H1 (cell line): ENCODE measurements at regions not wholly inside any gene's neighbourhood (a gene's known extent, or its start where the extent isn't known, plus 50 kb on each side); places are given as distances from the start of the nearest gene placed in this dataset.

Experiments used
- CTCF ChIA-PET: fragments of 300-600 bp; sonication (Branson Sonifier 250); formaldehyde crosslinking; loops from one replicate; lab custom pipeline; 2021; ENCODE audit not compliant: partially characterized antibody; lab: Charles Lee
- POLR2A ChIA-PET: fragments of 300-600 bp; sonication (Branson Sonifier 250); formaldehyde crosslinking; loops from one replicate; lab custom pipeline; 2021; ENCODE audit warnings: inconsistent platforms; ENCODE audit not compliant: partially characterized antibody; lab: Charles Lee
- DNase-seq, 2 experiments: peaks; one replicate each; pipeline versions ENCODE4 v3.0.0 to v3.0.0-alpha.2; 2010 to 2022; ENCODE audit warnings: low spot score in 2 of 2, low read depth in 1 of 2, mixed read lengths in 1 of 2
- FAIRE-seq: peaks from 2 replicates; lab custom pipeline; 2011; peaks lifted over from hg19 to GRCh38; lab: Jason Lieb, UNC
- H2AFZ ChIP-seq: 2 replicates; pipeline ENCODE4 v1.8.1; 2012; ENCODE audit warnings: low read length, inconsistent platforms
- H2AK5ac ChIP-seq: 2 replicates; pipeline ENCODE4 v1.6.1; 2013; ENCODE audit warnings: low read depth, low read length
- H2BK120ac ChIP-seq: replicated peaks from 2 replicates; pipeline ENCODE3; 2013; ENCODE audit warnings: low read depth, low read length, inconsistent platforms
- H2BK12ac ChIP-seq: 2 replicates; pipeline ENCODE4 v1.6.1; 2013; ENCODE audit warnings: low read depth, low read length
- H2BK15ac ChIP-seq: 2 replicates; pipeline ENCODE4 v1.6.1; 2013; ENCODE audit warnings: low read length
- H2BK20ac ChIP-seq: 2 replicates; pipeline ENCODE4 v1.6.1; 2013; ENCODE audit warnings: low read length
- H2BK5ac ChIP-seq: 2 replicates; pipeline ENCODE4 v1.6.1; 2013; ENCODE audit warnings: low read depth, low read length
- H3K14ac ChIP-seq: 2 replicates; pipeline ENCODE4 v1.6.1; 2013; ENCODE audit warnings: inconsistent platforms; ENCODE audit not compliant: insufficient read length
- H3K18ac ChIP-seq: 2 replicates; pipeline ENCODE4 v1.6.1; 2013; ENCODE audit warnings: low read length; ENCODE audit errors: extremely low read depth
- H3K23ac ChIP-seq: 2 replicates; pipeline ENCODE4 v1.6.1; 2013; ENCODE audit warnings: inconsistent platforms; ENCODE audit not compliant: insufficient read length
- H3K23me2 ChIP-seq: 2 replicates; pipeline ENCODE4 v1.6.1; 2013; ENCODE audit warnings: low read depth, low read length
- H3K27ac ChIP-seq: 2 replicates; pipeline ENCODE4 v1.6.1; 2011; ENCODE audit warnings: low read depth, low read length, inconsistent platforms
- H3K27me3 ChIP-seq, 4 experiments: replicated peaks in 1 of 4; 1 replicate in 1 of 4; 2 replicates in 3 of 4; pipeline versions ENCODE4 v1.6.1 to v1.8.1; 2011 to 2013; ENCODE audit warnings: low read length in 3 of 4, mild to moderate bottlenecking in 3 of 4, inconsistent platforms in 2 of 4, mixed read lengths in 2 of 4, moderate library complexity in 1 of 4; ENCODE audit not compliant: control insufficient read depth in 3 of 4, insufficient read depth in 3 of 4; ENCODE audit errors: extremely low read depth in 1 of 4
- H3K36me3 ChIP-seq, 4 experiments: 2 replicates each; pipeline versions ENCODE4 v1.6.1 to v1.8.1; 2011 to 2013; ENCODE audit warnings: mild to moderate bottlenecking in 4 of 4, low read length in 3 of 4, moderate library complexity in 2 of 4, control low read depth in 1 of 4, inconsistent platforms in 1 of 4; ENCODE audit not compliant: insufficient read depth in 4 of 4, control insufficient read depth in 2 of 4
- H3K4ac ChIP-seq: replicated peaks from 2 replicates; pipeline ENCODE3; 2013; ENCODE audit warnings: low read length, low read depth, mixed read lengths, inconsistent platforms; ENCODE audit not compliant: insufficient read length
- H3K4me1 ChIP-seq, 4 experiments: replicated peaks in 1 of 4; 1 replicate in 1 of 4; 2 replicates in 3 of 4; pipeline versions ENCODE4 v1.6.1 to v1.8.1; 2011 to 2013; ENCODE audit warnings: low read length in 3 of 4, inconsistent platforms in 2 of 4, mixed read lengths in 1 of 4; ENCODE audit not compliant: insufficient read depth in 4 of 4, control insufficient read depth in 3 of 4
- H3K4me2 ChIP-seq, 2 experiments: 2 replicates each; pipeline versions ENCODE4 v1.6.1 to v1.8.1; 2011 to 2013; ENCODE audit warnings: low read depth in 2 of 2, low read length in 2 of 2, control low read depth in 1 of 2, inconsistent platforms in 1 of 2, mild to moderate bottlenecking in 1 of 2; ENCODE audit not compliant: insufficient read depth in 1 of 2
- H3K4me3 ChIP-seq, 4 experiments: fragments of 200-600, 300-600 bp in 1 of 4; sonication (generic), shearing (Covaris generic), sonication (Bioruptor Twin) in 1 of 4; 2 replicates each; pipeline versions ENCODE4 v1.5.1 to v1.8.1; 2011 to 2016; ENCODE audit warnings: low read length in 4 of 4, low read depth in 3 of 4, control low read depth in 2 of 4, inconsistent platforms in 2 of 4, mild to moderate bottlenecking in 2 of 4, mixed read lengths in 1 of 4, moderate library complexity in 1 of 4; ENCODE audit not compliant: insufficient read depth in 2 of 4; ENCODE audit errors: extremely low read depth in 1 of 4
- H3K56ac ChIP-seq: replicated peaks from 2 replicates; pipeline ENCODE3; 2013; ENCODE audit warnings: low read depth, mild to moderate bottlenecking, mixed read lengths, low read length, inconsistent platforms; ENCODE audit not compliant: insufficient read length
- H3K79me1 ChIP-seq: 2 replicates; pipeline ENCODE4 v1.6.1; 2013; ENCODE audit warnings: low read depth, low read length, control low read depth
- H3K79me2 ChIP-seq, 2 experiments: 2 replicates each; pipeline versions ENCODE4 v1.6.1 to v1.8.1; 2012 to 2013; ENCODE audit warnings: low read length in 2 of 2, mild to moderate bottlenecking in 2 of 2, inconsistent platforms in 1 of 2; ENCODE audit not compliant: insufficient read depth in 2 of 2, control insufficient read depth in 1 of 2
- H3K9ac ChIP-seq, 4 experiments: replicated peaks in 1 of 4; 1 replicate in 1 of 4; 2 replicates in 3 of 4; pipeline versions ENCODE4 v1.6.1 to v1.8.1; 2011 to 2013; ENCODE audit warnings: low read depth in 3 of 4, low read length in 3 of 4, control low read depth in 2 of 4, mild to moderate bottlenecking in 2 of 4, moderate library complexity in 2 of 4, inconsistent platforms in 1 of 4; ENCODE audit errors: extremely low read depth in 1 of 4
- H3K9me3 ChIP-seq, 2 experiments: 2 replicates each; pipeline versions ENCODE4 v1.6.1 to v1.8.1; 2012 to 2013; ENCODE audit warnings: mild to moderate bottlenecking in 2 of 2, moderate library complexity in 2 of 2, control low read depth in 1 of 2, inconsistent platforms in 1 of 2, low read depth in 1 of 2, low read length in 1 of 2, mixed read lengths in 1 of 2; ENCODE audit not compliant: insufficient read depth in 2 of 2
- H4K20me1 ChIP-seq, 2 experiments: replicated peaks in 1 of 2; 2 replicates each; pipeline versions ENCODE3 to v1.8.1; 2011 to 2013; ENCODE audit warnings: inconsistent platforms in 2 of 2, low read length in 2 of 2, mild to moderate bottlenecking in 1 of 2; ENCODE audit not compliant: insufficient read depth in 2 of 2, control insufficient read depth in 1 of 2
- H4K5ac ChIP-seq: 2 replicates; pipeline ENCODE4 v1.6.1; 2013; ENCODE audit warnings: low read length, low read depth, mixed read lengths, inconsistent platforms; ENCODE audit not compliant: insufficient read length
- H4K8ac ChIP-seq: 2 replicates; pipeline ENCODE4 v1.8.0; 2013; ENCODE audit warnings: mild to moderate bottlenecking, moderate library complexity, low read length, inconsistent platforms; ENCODE audit not compliant: insufficient read depth; ENCODE audit errors: extremely low read depth
- H4K91ac ChIP-seq: replicated peaks from 2 replicates; pipeline ENCODE3; 2013; ENCODE audit warnings: low read length, mixed read lengths, inconsistent platforms; ENCODE audit not compliant: insufficient read length
- BACH1 ChIP-seq: IDR thresholded peaks from 2 replicates; pipeline ENCODE4 v1.6.1; 2012; ENCODE audit warnings: low read length, improper control_type of control experiment
- BRCA1 ChIP-seq: IDR thresholded peaks from 2 replicates; pipeline ENCODE4 v1.6.1; 2012; ENCODE audit warnings: low read depth, low read length, improper control_type of control experiment
- CHD1 ChIP-seq: IDR thresholded peaks from 2 replicates; pipeline ENCODE4 v1.6.1; 2012; ENCODE audit warnings: low read depth, low read length, improper control_type of control experiment
- CTBP2 ChIP-seq: IDR thresholded peaks from 2 replicates; pipeline ENCODE4 v1.7.0; 2011; ENCODE audit warnings: borderline replicate concordance, mild to moderate bottlenecking, moderate library complexity, mixed read lengths, low read length; ENCODE audit not compliant: insufficient read depth, insufficient read length
- FOSL1 ChIP-seq: IDR thresholded peaks from 2 replicates; pipeline ENCODE4 v1.6.1; 2011; ENCODE audit warnings: mild to moderate bottlenecking, low read depth, low read length, moderate library complexity; ENCODE audit not compliant: insufficient read depth
- GTF2F1 ChIP-seq: IDR thresholded peaks from 2 replicates; pipeline ENCODE4 v1.6.1; 2012; ENCODE audit warnings: low read depth, low read length, improper control_type of control experiment, borderline replicate concordance
- HDAC2 ChIP-seq, 2 experiments: fragments of 300-600 bp in 1 of 2; sonication (generic) in 1 of 2; IDR thresholded peaks; 2 replicates each; pipeline ENCODE4 v1.6.1; 2011 to 2012; ENCODE audit warnings: low read depth in 2 of 2, low read length in 2 of 2, mild to moderate bottlenecking in 2 of 2, moderate library complexity in 2 of 2, borderline replicate concordance in 1 of 2, inconsistent platforms in 1 of 2
- HDAC6 ChIP-seq: IDR thresholded peaks from one replicate; pipeline ENCODE4 v1.7.1; 2012; ENCODE audit warnings: low read depth, mild to moderate bottlenecking, inconsistent platforms, low read length, moderate library complexity
- NANOG ChIP-seq: IDR thresholded peaks from 2 replicates; pipeline ENCODE4 v1.6.1; 2011; ENCODE audit warnings: low read length, low read depth, mild to moderate bottlenecking, inconsistent platforms; ENCODE audit not compliant: insufficient read depth, poor library complexity, severe bottlenecking
- SIX5 ChIP-seq: IDR thresholded peaks from 2 replicates; pipeline ENCODE4 v1.6.1; 2011; ENCODE audit warnings: mild to moderate bottlenecking, low read depth, low read length
- SRF ChIP-seq: IDR thresholded peaks from 2 replicates; pipeline ENCODE4 v1.6.1; 2011; ENCODE audit warnings: mild to moderate bottlenecking, low read depth, low read length, moderate library complexity
- ZNF274 ChIP-seq: IDR thresholded peaks from 2 replicates; pipeline ENCODE4 v1.7.0; 2012; ENCODE audit warnings: low read length, borderline replicate concordance; ENCODE audit errors: extremely low read depth
- whole genome bisulfite sequencing, 2 experiments: shearing (Covaris generic) in 1 of 2; methylation state at CpG; one replicate each; pipeline versions ENCODE4 v1.1.6 to v1.1.7; 2013 to 2015; ENCODE audit warnings: low lambda C conversion rate in 2 of 2, mixed read lengths in 2 of 2, inconsistent platforms in 1 of 2, low coverage in 1 of 2, missing lambda C conversion rate in 1 of 2; ENCODE audit not compliant: insufficient replicate concordance in 2 of 2, insufficient coverage in 1 of 2, insufficient read length in 1 of 2; ENCODE audit errors: extremely low coverage in 1 of 2, missing lambda C conversion rate in 1 of 2; 5-methylcytosine and 5-hydroxymethylcytosine counted together
- TF ChIP-seq, protein P1 (sequence below): IDR thresholded peaks from 2 replicates; pipeline ENCODE4 v1.6.1; 2011; ENCODE audit warnings: low read depth, mild to moderate bottlenecking, low read length; ENCODE audit not compliant: insufficient read depth

DNA sequence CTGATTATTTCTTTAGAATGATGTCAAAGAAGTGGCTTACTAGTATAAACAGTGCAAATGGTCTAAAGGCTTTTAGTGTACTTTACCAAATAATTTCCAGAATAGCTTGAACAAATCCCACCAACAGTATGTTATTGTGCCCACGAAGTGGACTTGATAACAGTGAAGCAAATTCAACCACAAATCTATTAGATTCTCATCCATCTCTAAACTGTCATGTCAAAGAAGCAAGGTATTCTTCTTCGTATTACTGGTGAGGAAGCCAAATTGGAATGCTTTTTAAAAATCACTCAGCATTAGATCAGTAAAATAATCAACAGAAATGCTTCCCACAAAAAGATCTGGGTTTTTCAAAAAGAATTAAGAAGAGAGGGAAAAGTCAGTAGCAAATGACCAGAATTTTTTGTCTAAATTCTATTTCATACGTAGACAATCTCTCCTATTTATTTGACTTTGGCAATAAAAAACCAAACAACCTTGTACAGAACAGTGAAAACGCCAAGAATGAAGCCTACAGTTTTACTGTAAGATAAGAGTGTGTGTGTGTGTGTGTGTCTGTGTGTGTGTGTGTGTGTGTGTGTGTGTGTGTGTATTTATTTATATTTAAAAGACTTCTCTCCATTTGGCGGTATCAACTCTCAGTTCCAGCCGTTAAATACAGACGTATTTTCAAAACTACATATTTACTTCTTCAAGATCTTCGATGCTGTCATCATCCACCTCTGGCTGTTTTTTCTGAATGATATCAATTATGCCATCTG is 114.6 kb downstream of the CYB561 start:
- Histone ChIP-seq H3K9me3 (no peaks in the 10 kb centered on the region), H3K4ac (no peak overlapping the region), H3K56ac (no peak overlapping the region), H3K9ac (no peak overlapping the region), H3K27me3 (no peaks in the 10 kb centered on the region), H3K14ac (no peak overlapping the region), H2AFZ (no peak overlapping the region), H2BK15ac (no peak overlapping the region), H2BK20ac (no peak overlapping the region), H3K36me3 (no peaks in the 10 kb centered on the region), H4K5ac (no peak overlapping the region), H3K4me3 (no peak overlapping the region), H3K79me2 (no peaks in the 10 kb centered on the region), H3K4me1 (no peaks in the 10 kb centered on the region), H2BK5ac (no peak overlapping the region), H2BK120ac (no peak overlapping the region), H3K23me2 (no peaks in the 10 kb centered on the region; the same call in 1 of the 2 replicates), H3K4me2 (no peak overlapping the region), H2AK5ac (no peak overlapping the region), H4K8ac (no peak overlapping the region), H3K79me1 (no peaks in the 10 kb centered on the region), H3K18ac (no peak overlapping the region), H4K91ac (no peak overlapping the region), H2BK12ac (no peak overlapping the region), H3K23ac (no peak overlapping the region), H4K20me1 (no peaks in the 10 kb centered on the region), H3K27ac (no peak overlapping the region)
- 85% methylated on average over 8 of the region's 8 CpGs; no CpG with 5 or more reads in 1 of the 2 experiments for WGBS, 2 experiments
- DNase-seq = no peak
- FAIRE-seq = no peak
- ChIA-PET POLR2A (interaction anchor here (0.5 kb wide), 1 partner anchor 32 kb away, joined by 3 read pairs; no protein-coding TSS in a partner anchor), CTCF (no interaction called here)
- no peak for TF ChIP-seq CHD1
- no peak for TF ChIP-seq BACH1
- TF ChIP-seq BRCA1 = no peak
- TF ChIP-seq SRF = no peak
- no peak for TF ChIP-seq NANOG
- TF ChIP-seq GTF2F1 = no peak
- no peak for TF ChIP-seq ZNF274
- TF ChIP-seq HDAC2 (IDR thresholded peaks at IDR 0.05; ENCODE audit: borderline replicate concordance in 1 of 2, low read depth in 2 of 2, low read length in 2 of 2) = no peak
- TF ChIP-seq, protein P1, sequence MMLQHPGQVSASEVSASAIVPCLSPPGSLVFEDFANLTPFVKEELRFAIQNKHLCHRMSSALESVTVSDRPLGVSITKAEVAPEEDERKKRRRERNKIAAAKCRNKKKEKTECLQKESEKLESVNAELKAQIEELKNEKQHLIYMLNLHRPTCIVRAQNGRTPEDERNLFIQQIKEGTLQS = no peak
- TF ChIP-seq FOSL1 = no peak
- TF ChIP-seq CTBP2 = no peak
- TF ChIP-seq SIX5 = no peak
- no peak for TF ChIP-seq HDAC6
